ENCODE measurements at regions not wholly inside any gene's neighbourhood (a gene's known extent, or its start where the extent isn't known, plus 50 kb on each side); places are given as distances from the start of the nearest gene placed in this dataset.

- Mint-ChIP-seq H3K9me3 (ENCODE audit: insufficient read depth) (no peaks in the 10 kb centered on the region), H3K4me3 (no peak overlapping the region)
Measured at GRCh38 chr1:57752843-57753242, 329.0 kb upstream of the DAB1 start.

DNA sequence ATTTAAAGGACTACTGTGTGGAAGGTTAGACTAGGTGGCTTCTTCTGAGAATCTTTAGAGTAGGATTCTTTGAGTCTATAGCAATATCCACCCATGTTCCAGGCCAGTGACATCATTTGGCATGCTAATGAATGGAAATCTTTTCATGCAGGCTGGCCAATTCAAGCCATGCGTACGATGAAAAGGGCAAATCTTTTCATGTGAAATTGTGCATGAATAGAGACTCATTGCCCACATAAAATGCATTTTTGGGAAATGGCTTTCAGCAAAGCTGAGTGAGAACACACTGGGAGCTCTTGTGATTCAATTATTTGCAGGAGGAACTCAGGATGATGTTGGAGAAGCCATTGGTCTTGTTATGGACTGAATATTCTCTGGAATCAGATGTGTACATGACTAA, 324.9 kb upstream of the DAB1 start:
- WGBS (ENCODE audit: insufficient coverage) = 100% methylated on average over 2 of the region's 2 CpGs
- DNase-seq (no peak), ATAC-seq (ENCODE audit: low read depth) (no peak)
- no peaks in the 10 kb centered on the region for H3K4me1 ChIP-seq (ENCODE audit: control insufficient read depth in 2 of 2, insufficient read depth in 2 of 2, low read length in 2 of 2)
- POLR2A ChIA-PET = no interaction called here
- no peak for TF ChIP-seq CTCF (IDR thresholded peaks at IDR 0.05)
- TF ChIP-seq EZH2 (IDR thresholded peaks at IDR 0.05; ENCODE audit: borderline replicate concordance, insufficient read depth, low read depth, low read length, poor library complexity, severe bottlenecking) = no peak
- no peaks in the 10 kb centered on the region for H3K79me2 ChIP-seq (ENCODE audit: control insufficient read depth, insufficient read depth, low read length)
- no peak overlapping the region for H3K27ac ChIP-seq (ENCODE audit: low read length in 2 of 2)
- Mint-ChIP-seq H3K27me3 (no peaks in the 10 kb centered on the region), H3K4me1 (no peaks in the 10 kb centered on the region), H3K4me3 (no peak overlapping the region), H3K9me3 (ENCODE audit: insufficient read depth) (no peaks in the 10 kb centered on the region), H3K27ac (no peak overlapping the region)
- H3K36me3 ChIP-seq (replicated peaks in 1 of 2; ENCODE audit: control extremely low read depth in 1 of 2, control insufficient read depth in 1 of 2, extremely low read depth in 1 of 2, insufficient read depth in 2 of 2, low read length in 1 of 2) = no peaks in the 10 kb centered on the region
- no peak overlapping the region for H3K9ac ChIP-seq (ENCODE audit: low read length)
- CTCF ChIA-PET = no interaction called here
- intact Hi-C loops (cut with micrococcal nuclease) = no loop called here
- H2AFZ ChIP-seq (ENCODE audit: insufficient read depth, low read depth, low read length, poor library complexity, severe bottlenecking) = no peak overlapping the region
- no peaks in the 10 kb centered on the region for H4K20me1 ChIP-seq (ENCODE audit: control insufficient read depth, insufficient read depth, low read length, poor library complexity, severe bottlenecking)
- H3K27me3 ChIP-seq (replicated peaks in 1 of 4; ENCODE audit: control extremely low read depth in 1 of 4, control insufficient read depth in 3 of 4, insufficient read depth in 4 of 4, low read length in 3 of 4) = no peaks in the 10 kb centered on the region
- H3K4me2 ChIP-seq (replicated peaks; ENCODE audit: low read depth, low read length, poor library complexity, severe bottlenecking) = no peak overlapping the region
- H3K4me3 ChIP-seq (ENCODE audit: control extremely low read depth in 1 of 5, extremely low read depth in 1 of 5, insufficient read depth in 1 of 5, low read depth in 2 of 5, low read length in 4 of 5) = no peak overlapping the region
- H3K9me3 ChIP-seq (ENCODE audit: control extremely low read depth in 1 of 3, control insufficient read depth in 2 of 3, insufficient read depth in 1 of 3, low read length in 2 of 3) = peaks cover 0 to 1% (median 0%) of the 10 kb centered on the region in 3 donors

More at GRCh38 chr1:57752843-57753242, 329.0 kb upstream of the DAB1 start:
- no peak overlapping the region for H3K27ac ChIP-seq (ENCODE audit: low read length in 2 of 2)
- no peaks in the 10 kb centered on the region for H3K36me3 ChIP-seq (replicated peaks in 1 of 2; ENCODE audit: control extremely low read depth in 1 of 2, control insufficient read depth in 1 of 2, extremely low read depth in 1 of 2, insufficient read depth in 2 of 2, low read length in 1 of 2)
- no peaks in the 10 kb centered on the region for H3K79me2 ChIP-seq (ENCODE audit: control insufficient read depth, insufficient read depth, low read length)
- ChIA-PET POLR2A (no interaction called here), CTCF (no interaction called here)
- Mint-ChIP-seq H3K4me1 (no peaks in the 10 kb centered on the region), H3K27ac (no peak overlapping the region), H3K27me3 (peaks cover 3% of the 10 kb centered on the region)
- no CpG with 5 or more reads among the region's 1 CpG for WGBS (ENCODE audit: insufficient coverage)
- DNase-seq (no peak), ATAC-seq (ENCODE audit: low read depth) (no peak)
- no peak overlapping the region for H3K4me2 ChIP-seq (replicated peaks; ENCODE audit: low read depth, low read length, poor library complexity, severe bottlenecking)
- TF ChIP-seq CTCF (IDR thresholded peaks at IDR 0.05) (no peak), EZH2 (IDR thresholded peaks at IDR 0.05; ENCODE audit: borderline replicate concordance, insufficient read depth, low read depth, low read length, poor library complexity, severe bottlenecking) (no peak)
- no peak overlapping the region for H3K4me3 ChIP-seq (ENCODE audit: control extremely low read depth in 1 of 5, extremely low read depth in 1 of 5, insufficient read depth in 1 of 5, low read depth in 2 of 5, low read length in 4 of 5)
- peaks cover 0 to 1% (median 0%) of the 10 kb centered on the region in 3 donors for H3K9me3 ChIP-seq (ENCODE audit: control extremely low read depth in 1 of 3, control insufficient read depth in 2 of 3, insufficient read depth in 1 of 3, low read length in 2 of 3)
- no peak overlapping the region for H3K9ac ChIP-seq (ENCODE audit: low read length)
- H4K20me1 ChIP-seq (ENCODE audit: control insufficient read depth, insufficient read depth, low read length, poor library complexity, severe bottlenecking) = no peaks in the 10 kb centered on the region
- H2AFZ ChIP-seq (ENCODE audit: insufficient read depth, low read depth, low read length, poor library complexity, severe bottlenecking) = no peak overlapping the region
- H3K4me1 ChIP-seq (ENCODE audit: control insufficient read depth in 2 of 2, insufficient read depth in 2 of 2, low read length in 2 of 2) = no peaks in the 10 kb centered on the region
- H3K27me3 ChIP-seq (replicated peaks in 1 of 4; ENCODE audit: control extremely low read depth in 1 of 4, control insufficient read depth in 3 of 4, insufficient read depth in 4 of 4, low read length in 3 of 4) = no peaks in the 10 kb centered on the region
- intact Hi-C loops (cut with micrococcal nuclease) = no loop called here
